Bronchial epithelial cell (primary cell): ENCODE measurements at regions not wholly inside any gene's neighbourhood (a gene's known extent, or its start where the extent isn't known, plus 50 kb on each side); places are given as distances from the start of the nearest gene placed in this dataset.

Source experiments
- DNase-seq: peaks from one replicate; pipeline ENCODE4 v3.0.0-alpha.2; 2010; ENCODE audit warnings: low read depth
- FAIRE-seq: peaks from 2 replicates; lab custom pipeline; 2011; peaks lifted over from hg19 to GRCh38; lab: Jason Lieb, UNC
- H3K27me3 ChIP-seq: 2 replicates; pipeline ENCODE4 v1.5.1; 2011; ENCODE audit warnings: low read length; ENCODE audit not compliant: control insufficient read depth, insufficient read depth
- H3K36me3 ChIP-seq: 2 replicates; pipeline ENCODE4 v1.5.1; 2011; ENCODE audit warnings: low read length; ENCODE audit not compliant: control insufficient read depth, insufficient read depth
- H3K4me3 ChIP-seq: 2 replicates; pipeline ENCODE4 v1.5.1; 2011; ENCODE audit warnings: mild to moderate bottlenecking, low read depth, low read length, control low read depth
- CTCF ChIP-seq: IDR thresholded peaks from 2 replicates; pipeline ENCODE4 v1.5.1; 2011; ENCODE audit warnings: mild to moderate bottlenecking, moderate library complexity, low read length, control low read depth, inconsistent platforms; ENCODE audit not compliant: insufficient read depth, severe bottlenecking

- no peaks in the 10 kb centered on the region for H3K27me3 ChIP-seq
- no peak for TF ChIP-seq CTCF
- DNase-seq (no peak), FAIRE-seq (no peak)
- no peak overlapping the region for H3K4me3 ChIP-seq
- H3K36me3 ChIP-seq = no peaks in the 10 kb centered on the region
Measured at GRCh38 chr13:85216576-85216975, 582.6 kb downstream of the SLITRK6 start.

GRCh38 chr13:85212692-85213091 is 586.5 kb downstream of the SLITRK6 start:
- Histone ChIP-seq H3K27me3 (no peaks in the 10 kb centered on the region), H3K4me3 (no peak overlapping the region), H3K36me3 (no peaks in the 10 kb centered on the region)
- DNase-seq = no peak
- TF ChIP-seq CTCF = no peak
- FAIRE-seq = no peak

GRCh38 chr13:85204668-85205344 is 594.4 kb downstream of the SLITRK6 start:
- Histone ChIP-seq H3K27me3 (no peaks in the 10 kb centered on the region), H3K4me3 (no peak overlapping the region), H3K36me3 (no peaks in the 10 kb centered on the region)
- TF ChIP-seq CTCF = no peak
- FAIRE-seq (no peak), DNase-seq (no peak)

GRCh38 chr13:85197431-85197830 is 601.8 kb downstream of the SLITRK6 start:
- DNase-seq (no peak), FAIRE-seq (peak; percentile 75)
- Histone ChIP-seq H3K36me3 (no peaks in the 10 kb centered on the region), H3K4me3 (no peak overlapping the region), H3K27me3 (no peaks in the 10 kb centered on the region)
- no peak for TF ChIP-seq CTCF

GRCh38 chr13:85194482-85194881 is 604.7 kb downstream of the SLITRK6 start:
- no peaks in the 10 kb centered on the region for H3K27me3 ChIP-seq
- H3K36me3 ChIP-seq = no peaks in the 10 kb centered on the region
- DNase-seq = no peak
- FAIRE-seq = no peak
- H3K4me3 ChIP-seq = no peak overlapping the region
- TF ChIP-seq CTCF = no peak

- DNase-seq (no peak), FAIRE-seq (no peak)
- no peak for TF ChIP-seq CTCF
- no peak overlapping the region for H3K4me3 ChIP-seq
- no peaks in the 10 kb centered on the region for H3K27me3 ChIP-seq
- no peaks in the 10 kb centered on the region for H3K36me3 ChIP-seq
Measured at GRCh38 chr13:85191996-85192718, 607.1 kb downstream of the SLITRK6 start.
